Stimulated activated naive CD8-positive, alpha-beta T cell treated with anti-CD3 and anti-CD28 coated beads, Interleukin-15, Interleukin-2, amounts not matched to agents 100 U/mL and 50 U/mL, for 24 hours (primary cell): ENCODE measurements at regions not wholly inside any gene's neighbourhood (a gene's known extent, or its start where the extent isn't known, plus 50 kb on each side); places are given as distances from the start of the nearest gene placed in this dataset.

Experiments used
- ATAC-seq: fragments of 150-1000 bp; cut with Tn5 transposase; one replicate; pipeline ENCODE4 v1.10.0; 2021
- DNase-seq: peaks from one replicate; pipeline ENCODE4 v3.0.0; 2021

- ATAC-seq (no peak), DNase-seq (no peak)
Observed at GRCh38 chr2:129302561-129303183, 676.8 kb upstream of the RAB6C start.

GRCh38 chr2:129314120-129314519 lies 665.3 kb upstream of the RAB6C start:
- DNase-seq (no peak), ATAC-seq (no peak)

GRCh38 chr2:129318581-129319421 lies 660.7 kb upstream of the RAB6C start:
- no peak for ATAC-seq
- no peak for DNase-seq

- no peak for DNase-seq
- no peak for ATAC-seq
Observed at GRCh38 chr2:129319422-129319717, 660.1 kb upstream of the RAB6C start.

- DNase-seq, result no peak
- no peak for ATAC-seq
Observed at GRCh38 chr2:129320288-129320687, 659.2 kb upstream of the RAB6C start.

GRCh38 chr2:129324349-129324748 lies 655.1 kb upstream of the RAB6C start:
- ATAC-seq, result no peak
- no peak for DNase-seq

- DNase-seq, result no peak
Observed at GRCh38 chr2:129325151-129325550, 654.3 kb upstream of the RAB6C start.

GRCh38 chr2:129329574-129329973 lies 649.9 kb upstream of the RAB6C start:
- no peak for ATAC-seq
- DNase-seq, result no peak

More at GRCh38 chr2:129325151-129325550, 654.3 kb upstream of the RAB6C start:
- no peak for ATAC-seq

GRCh38 chr2:129330504-129330903 lies 649.0 kb upstream of the RAB6C start:
- ATAC-seq (no peak), DNase-seq (no peak)

GRCh38 chr2:129331638-129332037 lies 647.8 kb upstream of the RAB6C start:
- ATAC-seq, result no peak
- DNase-seq, result no peak

- no peak for DNase-seq
- ATAC-seq, result no peak
Observed at GRCh38 chr2:129334128-129334527, 645.3 kb upstream of the RAB6C start.

- ATAC-seq, result no peak
- no peak for DNase-seq
Observed at GRCh38 chr2:129334696-129335410, 644.6 kb upstream of the RAB6C start.

- no peak for ATAC-seq
- no peak for DNase-seq
Observed at GRCh38 chr2:129336276-129336675, 643.2 kb upstream of the RAB6C start.

GRCh38 chr2:129337076-129337475 lies 642.4 kb upstream of the RAB6C start:
- DNase-seq (no peak), ATAC-seq (no peak)

GRCh38 chr2:129345540-129345939 lies 633.9 kb upstream of the RAB6C start:
- ATAC-seq (no peak), DNase-seq (no peak)

GRCh38 chr2:129347486-129348217 lies 631.8 kb upstream of the RAB6C start:
- DNase-seq, result no peak
- no peak for ATAC-seq

GRCh38 chr2:129354631-129355030 lies 624.8 kb upstream of the RAB6C start:
- DNase-seq (no peak), ATAC-seq (no peak)

- ATAC-seq (no peak), DNase-seq (no peak)
Observed at GRCh38 chr2:129361688-129362087, 617.8 kb upstream of the RAB6C start.

- DNase-seq, result no peak
Observed at GRCh38 chr2:129366263-129366662, 613.2 kb upstream of the RAB6C start.

GRCh38 chr2:129367107-129367506 lies 612.4 kb upstream of the RAB6C start:
- no peak for ATAC-seq
- DNase-seq, result no peak

More at GRCh38 chr2:129366263-129366662, 613.2 kb upstream of the RAB6C start:
- ATAC-seq, result no peak

GRCh38 chr2:129369437-129369836 lies 610.0 kb upstream of the RAB6C start:
- ATAC-seq (no peak), DNase-seq (no peak)

- no peak for ATAC-seq
- no peak for DNase-seq
Observed at GRCh38 chr2:129374452-129374851, 605.0 kb upstream of the RAB6C start.
